Coronary artery (tissue), 2 donors: ENCODE measurements at regions not wholly inside any gene's neighbourhood (a gene's known extent, or its start where the extent isn't known, plus 50 kb on each side); places are given as distances from the start of the nearest gene placed in this dataset.
A peak's percentile ranks its signal among the peaks of the same experiment; 100 is the strongest.
"Not testable (repeated sequence)": the region's sequence is repeated elsewhere in the genome, so short reads cannot be mapped to it uniquely, and the experiment has no call there.

Experiments used
- DNase-seq: peaks from one replicate; pipeline ENCODE4 v3.0.0-alpha.2; 2017; ENCODE audit warnings: low spot score
- H3K27ac ChIP-seq, 2 donors: fragments of 200-600 bp; sonication (generic); one replicate each; pipeline ENCODE4 v1.5.1; 2016 to 2019
- H3K4me3 ChIP-seq: fragments of 200-600 bp; sonication (generic); 2 replicates; pipeline ENCODE4 v1.5.1; 2016; ENCODE audit warnings: mild to moderate bottlenecking, moderate library complexity
- CTCF ChIP-seq: fragments of 200-600 bp; sonication (generic); IDR thresholded peaks from one replicate; pipeline ENCODE4 v1.5.1; 2019; ENCODE audit warnings: antibody characterized with exemption

DNA sequence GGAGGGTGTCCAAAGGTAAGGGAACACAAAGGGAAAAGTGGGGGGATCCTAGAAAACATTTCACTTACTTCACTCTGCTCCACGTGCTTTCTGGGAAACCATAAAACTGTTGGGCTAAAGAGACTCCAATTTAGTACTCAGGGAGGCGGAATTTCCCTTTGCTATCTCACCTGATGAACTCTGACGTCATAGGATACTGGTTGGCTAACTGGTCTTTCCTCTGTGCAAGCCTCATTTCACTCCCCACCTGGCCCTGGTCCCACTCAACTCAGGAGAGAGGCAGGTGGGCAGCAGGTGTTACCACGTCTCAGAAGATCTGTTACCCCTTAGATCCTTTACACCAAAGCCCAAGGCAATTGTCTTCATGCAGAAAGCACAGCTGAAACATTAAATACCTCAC is 51.8 kb upstream of the PMAIP1 start:
- no peak overlapping the region for H3K27ac ChIP-seq
- no peak for DNase-seq
- no peak overlapping the region for H3K4me3 ChIP-seq
- no peak for TF ChIP-seq CTCF

GRCh38 chr18:59847491-59847846 is 52.3 kb upstream of the PMAIP1 start:
- not testable (repeated sequence) for H3K27ac ChIP-seq

DNA sequence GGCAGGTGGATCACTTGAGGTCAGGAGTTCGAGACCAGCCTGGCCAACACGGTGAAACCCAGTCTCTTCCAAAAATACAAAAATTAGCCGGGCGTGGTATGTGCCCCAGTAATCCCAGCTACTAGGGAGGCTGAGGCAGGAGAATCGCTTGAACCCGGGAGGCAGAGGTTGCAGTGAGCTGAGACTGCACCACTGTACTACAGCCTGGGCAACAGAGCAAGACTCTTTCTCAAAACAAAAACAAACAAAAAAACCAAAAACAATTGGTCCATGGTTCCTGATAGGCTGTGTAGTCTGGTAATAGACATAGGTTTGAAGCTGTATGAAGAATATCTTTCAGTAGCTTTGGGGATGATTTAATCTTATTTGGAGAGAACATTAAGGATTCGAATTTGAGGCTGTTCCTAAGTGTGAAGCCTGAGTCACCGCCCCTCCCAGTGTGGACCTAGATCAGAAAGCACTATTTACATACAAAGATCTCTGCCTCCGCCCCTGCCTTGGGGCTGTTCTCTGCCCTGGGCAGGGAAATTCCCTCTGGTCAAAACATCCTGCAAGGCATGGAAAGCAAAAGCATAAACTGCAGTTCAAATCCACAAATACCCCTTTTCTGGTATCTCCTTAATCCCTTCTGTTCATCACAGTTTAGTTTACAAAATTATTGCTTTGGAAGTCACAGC is 52.8 kb upstream of the PMAIP1 start:
- Histone ChIP-seq H3K4me3 (no peak overlapping the region), H3K27ac (no peak overlapping the region)
- no peak for TF ChIP-seq CTCF
- DNase-seq: no peak

More at GRCh38 chr18:59847491-59847846, 52.3 kb upstream of the PMAIP1 start:
- not testable (repeated sequence) for H3K4me3 ChIP-seq, DNase-seq

- Histone ChIP-seq H3K4me3 (no peak overlapping the region), H3K27ac (no peak overlapping the region)
- no peak for DNase-seq
- no peak for TF ChIP-seq CTCF
Observed at GRCh38 chr18:59842947-59843346, 56.8 kb upstream of the PMAIP1 start.

DNA sequence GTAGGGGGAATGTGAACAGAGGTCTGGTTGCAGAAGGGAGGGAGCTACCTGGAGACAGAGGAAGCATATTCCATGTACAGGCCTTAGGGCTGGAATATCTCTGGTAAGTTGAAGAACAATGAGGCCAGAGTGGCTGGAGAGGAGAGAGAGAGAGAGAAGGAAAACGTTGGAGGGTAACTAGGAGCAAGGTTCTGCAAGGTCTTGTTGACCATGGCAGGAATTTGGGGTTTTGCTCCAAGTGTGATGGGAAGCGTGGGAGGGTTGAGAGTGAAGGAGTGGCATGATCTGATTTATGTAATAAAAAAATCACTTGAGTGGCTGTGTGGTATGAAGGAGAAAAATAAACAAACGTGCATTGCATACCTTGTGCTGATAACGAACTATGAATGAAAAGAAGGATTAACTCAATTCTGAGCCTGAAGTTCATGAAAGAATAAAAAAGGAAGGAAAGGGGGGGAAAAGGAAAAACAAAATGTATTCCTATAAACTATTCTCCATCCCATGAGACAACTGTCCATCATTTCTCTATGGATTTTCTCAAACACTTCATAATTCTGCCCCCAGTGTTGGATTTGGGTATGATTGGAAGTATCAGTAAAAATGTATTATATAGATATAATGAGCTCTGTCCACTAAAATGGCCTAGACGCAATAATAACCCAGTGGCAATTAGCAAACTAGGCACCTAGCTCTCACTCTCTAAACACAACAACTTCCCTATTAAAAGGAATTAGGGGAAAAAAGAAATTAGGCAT is 59.7 kb upstream of the PMAIP1 start:
- no peak for DNase-seq
- TF ChIP-seq CTCF: no peak

GRCh38 chr18:59839246-59839645 is 60.5 kb upstream of the PMAIP1 start:
- no peak for TF ChIP-seq CTCF
- Histone ChIP-seq H3K27ac (no peak overlapping the region), H3K4me3 (no peak overlapping the region)
- DNase-seq: no peak

More for the DNA sequence above, 59.7 kb upstream of the PMAIP1 start:
- no peak overlapping the region for H3K4me3 ChIP-seq
- no peak overlapping the region for H3K27ac ChIP-seq

DNA sequence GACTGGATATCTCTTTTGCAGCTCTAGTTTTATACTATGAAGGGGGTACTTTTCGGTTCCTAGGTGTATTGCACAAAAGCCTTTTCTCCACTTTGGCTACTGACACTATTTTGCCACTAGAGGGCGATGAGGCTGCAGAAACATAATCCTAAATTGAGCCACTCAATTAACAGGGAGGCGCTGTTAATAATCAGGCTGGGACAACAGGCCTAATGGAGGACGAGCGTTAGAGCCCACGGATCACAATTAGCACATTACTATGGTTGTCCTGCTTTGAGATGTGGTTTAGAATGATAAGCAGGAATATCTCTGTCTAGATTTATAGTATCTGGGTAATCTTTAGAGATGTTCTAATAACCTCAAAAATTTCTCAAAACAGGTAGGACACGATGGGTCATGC is 62.2 kb upstream of the PMAIP1 start:
- TF ChIP-seq CTCF: peak; percentile 66
- DNase-seq: no peak
- Histone ChIP-seq H3K27ac (no peak overlapping the region), H3K4me3 (no peak overlapping the region)
